Upper lobe of left lung (tissue), 4 donors: ENCODE measurements at regions not wholly inside any gene's neighbourhood (a gene's known extent, or its start where the extent isn't known, plus 50 kb on each side); places are given as distances from the start of the nearest gene placed in this dataset.

Experiments
- CTCF ChIP-seq, 6 experiments: fragments of 450-650 bp in 4 of 6; fragments of 200-600 bp in 2 of 6; sonication (generic) in 2 of 6; IDR thresholded peaks; one replicate each; pipeline ENCODE4 v1.5.1; 2016 to 2019; ENCODE audit warnings: antibody characterized with exemption in 6 of 6
- EP300 ChIP-seq, 4 donors: sonication (generic); formaldehyde crosslinking; IDR thresholded peaks; one replicate each; pipeline ENCODE4 v1.5.1; 2017; ENCODE audit warnings: antibody characterized with exemption in 4 of 4, control low read depth in 2 of 4

DNA sequence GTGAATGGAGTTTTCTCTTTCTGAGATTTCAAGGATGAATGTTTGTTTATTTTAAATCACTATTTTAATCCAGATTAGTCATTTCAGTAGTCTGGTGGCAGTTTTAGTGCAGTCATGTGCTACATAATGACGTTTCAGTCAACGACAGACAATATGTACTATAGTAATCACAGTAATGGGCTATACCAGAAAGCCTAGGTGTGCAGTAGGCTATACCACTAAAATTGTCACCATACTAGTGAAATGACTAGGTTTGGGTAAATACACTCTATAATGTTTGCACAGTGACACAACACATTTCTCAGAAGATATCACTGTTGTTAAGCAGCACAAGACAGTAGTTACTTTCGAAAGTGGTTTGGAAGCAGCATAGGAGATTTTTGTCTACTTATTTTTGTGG lies 203.1 kb downstream of the ETNK1 start:
- no peak for TF ChIP-seq EP300 (IDR thresholded peaks at IDR 0.05)
- no peak for TF ChIP-seq CTCF (IDR thresholded peaks at IDR 0.05)
